T-helper 2 cell treated with Interferon-gamma antibody and Interleukin-4, amounts not matched to agents 5 μg/mL and 100 μg/mL, for 36 hours (primary cell): ENCODE measurements at regions not wholly inside any gene's neighbourhood (a gene's known extent, or its start where the extent isn't known, plus 50 kb on each side); places are given as distances from the start of the nearest gene placed in this dataset.
A peak's percentile ranks its signal among the peaks of the same experiment; 100 is the strongest.
"Not testable (repeated sequence)": the region's sequence is repeated elsewhere in the genome, so short reads cannot be mapped to it uniquely, and the experiment has no call there.

Source experiments
- DNase-seq: peaks from one replicate; pipeline ENCODE4 v3.0.0; 2021; ENCODE audit warnings: low spot score
- H3K27ac Mint-ChIP-seq: one replicate; pipeline ENCODE4 v1.8.0; 2021; ENCODE audit warnings: mild to moderate bottlenecking, mixed read lengths
- H3K27me3 Mint-ChIP-seq: one replicate; pipeline ENCODE4 v1.8.0; 2021; ENCODE audit warnings: low read depth, mixed read lengths
- H3K36me3 Mint-ChIP-seq: one replicate; pipeline ENCODE4 v1.8.0; 2021; ENCODE audit warnings: low read depth, mixed read lengths
- H3K4me1 Mint-ChIP-seq: one replicate; pipeline ENCODE4 v1.8.0; 2021; ENCODE audit warnings: low read depth, mixed read lengths
- H3K4me3 Mint-ChIP-seq: one replicate; pipeline ENCODE4 v1.8.0; 2022; ENCODE audit warnings: mild to moderate bottlenecking, moderate library complexity, mixed read lengths
- H3K9me3 Mint-ChIP-seq: one replicate; pipeline ENCODE4 v1.8.0; 2021; ENCODE audit warnings: mixed read lengths

DNA sequence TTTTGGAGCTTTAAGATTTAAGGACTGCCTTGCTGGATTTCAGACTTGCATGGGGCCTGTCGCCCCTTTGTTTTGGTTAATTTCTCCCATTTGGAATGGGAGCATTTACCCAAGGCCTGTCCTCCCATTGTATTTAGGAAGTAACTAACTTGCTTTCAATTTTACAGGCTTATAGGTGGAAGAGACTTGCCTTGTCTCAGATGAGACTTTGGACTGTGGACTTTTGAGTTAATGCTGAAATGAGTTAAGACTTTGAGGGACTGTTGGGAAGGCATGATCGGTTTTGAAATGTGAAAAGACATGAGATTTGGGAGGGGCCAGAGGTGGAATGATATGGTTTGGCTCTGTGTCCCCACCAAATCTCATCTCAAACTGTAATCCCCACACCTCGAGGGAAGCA, 56.5 kb upstream of the TNFSF10 start:
- H3K27me3 Mint-ChIP-seq, DNase-seq: not testable (repeated sequence)
- H3K4me1 Mint-ChIP-seq: peaks cover 81% of the 10 kb centered on the region
- peaks cover 19% of the 10 kb centered on the region for H3K9me3 Mint-ChIP-seq
- H3K27ac Mint-ChIP-seq: peak overlapping the region; percentile 89
- peak overlapping the region; percentile 81 for H3K4me3 Mint-ChIP-seq
- H3K36me3 Mint-ChIP-seq: peaks cover 33% of the 10 kb centered on the region

DNA sequence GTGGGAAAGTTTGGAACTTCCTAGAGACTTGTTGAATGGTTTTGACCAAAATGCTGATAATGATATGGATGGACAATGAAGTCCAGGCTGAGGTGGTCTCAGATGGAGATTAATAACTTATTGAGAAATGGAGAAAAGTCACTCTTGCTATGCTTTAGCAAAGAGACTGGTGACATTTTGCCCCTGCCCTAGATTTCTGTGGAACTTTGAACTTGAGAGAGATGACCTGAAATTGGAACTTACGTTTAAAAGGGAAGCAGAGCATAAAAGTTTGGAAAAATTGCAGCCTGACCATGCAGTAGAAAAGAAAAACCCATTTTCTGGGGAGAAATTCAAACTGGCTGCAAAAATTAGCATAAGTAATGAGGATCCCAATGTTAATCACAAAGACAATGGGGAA, 55.5 kb upstream of the TNFSF10 start:
- H3K36me3 Mint-ChIP-seq: peaks cover 34% of the 10 kb centered on the region
- peak overlapping the region; percentile 56 for H3K4me3 Mint-ChIP-seq
- H3K27ac Mint-ChIP-seq: peak overlapping the region; percentile 72
- peaks cover 18% of the 10 kb centered on the region for H3K9me3 Mint-ChIP-seq
- H3K4me1 Mint-ChIP-seq: peaks cover 74% of the 10 kb centered on the region
- H3K27me3 Mint-ChIP-seq, DNase-seq: not testable (repeated sequence)

DNA sequence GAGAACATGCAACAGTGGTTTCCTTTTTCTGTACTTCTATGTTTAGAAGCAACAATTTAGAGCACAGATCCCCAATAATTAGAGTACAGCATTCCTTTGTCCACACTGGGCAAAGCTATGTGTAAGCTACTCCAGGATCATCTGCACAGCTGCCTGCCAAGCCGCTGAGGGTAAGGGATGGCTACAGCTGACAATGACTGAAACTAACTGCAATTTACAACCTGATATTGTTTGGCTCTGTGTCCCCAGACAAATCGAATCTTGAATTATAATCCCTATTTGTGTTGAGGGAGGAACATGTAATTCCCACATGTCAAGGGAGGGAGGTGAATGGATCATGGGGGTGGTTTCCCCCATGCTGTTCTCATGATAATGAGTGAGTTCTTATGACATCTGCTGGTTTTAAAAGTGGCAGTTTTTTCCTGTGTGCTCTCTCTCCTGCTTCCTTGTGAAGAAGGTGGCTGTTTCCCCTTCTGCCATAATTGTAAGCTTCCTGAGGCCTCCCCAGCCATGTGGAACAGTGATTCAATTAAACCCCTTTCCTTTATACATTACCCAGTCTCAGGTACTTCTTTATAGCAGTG, 54.8 kb upstream of the TNFSF10 start:
- peaks cover 70% of the 10 kb centered on the region for H3K4me1 Mint-ChIP-seq
- DNase-seq: no peak
- peak overlapping the region; percentile 56 for H3K4me3 Mint-ChIP-seq
- H3K27ac Mint-ChIP-seq: peak overlapping the region; percentile 72
- H3K9me3 Mint-ChIP-seq: peaks cover 14% of the 10 kb centered on the region
- no peaks in the 10 kb centered on the region for H3K27me3 Mint-ChIP-seq
- peaks cover 31% of the 10 kb centered on the region for H3K36me3 Mint-ChIP-seq

DNA sequence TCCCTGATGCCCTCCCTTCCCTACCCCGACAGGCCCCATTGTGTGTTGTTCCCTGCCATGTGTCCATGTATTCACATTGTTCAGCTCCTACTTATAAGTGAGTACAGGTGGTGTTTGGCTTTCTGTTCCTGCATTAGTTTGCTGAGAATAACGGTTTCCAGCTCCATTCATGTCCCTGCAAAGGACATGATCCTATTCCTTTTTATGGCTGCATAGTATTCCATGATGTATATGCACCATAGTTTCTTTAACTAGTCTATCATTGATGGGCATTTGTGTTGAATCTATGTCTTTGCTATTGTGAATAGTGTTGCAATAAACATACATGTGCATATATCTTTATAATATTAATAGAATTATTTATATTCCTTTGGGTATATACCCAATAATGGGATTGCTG, 52.1 kb upstream of the TNFSF10 start:
- peaks cover 25% of the 10 kb centered on the region for H3K9me3 Mint-ChIP-seq
- H3K4me1 Mint-ChIP-seq: peaks cover 43% of the 10 kb centered on the region
- no peak overlapping the region for H3K27ac Mint-ChIP-seq
- no peaks in the 10 kb centered on the region for H3K27me3 Mint-ChIP-seq
- no peak overlapping the region for H3K4me3 Mint-ChIP-seq
- peaks cover 37% of the 10 kb centered on the region for H3K36me3 Mint-ChIP-seq
- DNase-seq: no peak

DNA sequence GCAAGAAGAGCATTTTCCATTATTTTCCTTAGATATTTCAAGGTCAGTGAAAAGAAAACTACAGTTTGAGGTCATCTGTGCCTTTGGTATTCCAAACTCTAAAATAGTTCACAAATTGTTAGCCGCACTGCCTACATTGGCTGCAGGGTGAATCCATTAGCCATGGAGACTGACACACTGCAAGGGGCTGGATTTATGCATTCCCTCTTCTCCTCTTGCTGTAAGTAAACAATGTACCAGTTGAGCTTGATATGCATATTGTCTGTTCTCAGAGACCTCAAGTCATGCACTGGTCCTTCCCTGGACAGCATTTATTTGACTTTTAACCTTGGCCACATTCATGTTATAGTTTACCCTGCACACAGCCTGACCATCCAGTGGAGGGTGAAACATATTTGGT, 50.2 kb upstream of the TNFSF10 start:
- Mint-ChIP-seq H3K4me3 (no peak overlapping the region), H3K27ac (no peak overlapping the region), H3K27me3 (no peaks in the 10 kb centered on the region), H3K4me1 (peaks cover 36% of the 10 kb centered on the region), H3K9me3 (peaks cover 32% of the 10 kb centered on the region), H3K36me3 (peaks cover 30% of the 10 kb centered on the region)
- no peak for DNase-seq
